H1 (cell line): ENCODE measurements at regions not wholly inside any gene's neighbourhood (a gene's known extent, or its start where the extent isn't known, plus 50 kb on each side); places are given as distances from the start of the nearest gene placed in this dataset.

Source experiments
- CREB1 ChIP-seq: IDR thresholded peaks from 2 replicates; pipeline ENCODE4 v1.6.1; 2012; ENCODE audit warnings: inconsistent platforms
- SIN3A ChIP-seq, 2 experiments: IDR thresholded peaks in 1 of 2; conservative IDR thresholded peaks in 1 of 2; 2 replicates each; pipeline ENCODE4 v1.6.1; 2011 to 2012; ENCODE audit warnings: low read length in 2 of 2, improper control_type of control experiment in 1 of 2, low read depth in 1 of 2, mild to moderate bottlenecking in 1 of 2
- TF ChIP-seq, protein P1 (sequence below): fragments of 300-600 bp; sonication (generic); IDR thresholded peaks from 2 replicates; pipeline ENCODE4 v1.7.1; 2012; ENCODE audit warnings: low read length, moderate library complexity, mild to moderate bottlenecking, inconsistent platforms; ENCODE audit not compliant: insufficient replicate concordance

DNA sequence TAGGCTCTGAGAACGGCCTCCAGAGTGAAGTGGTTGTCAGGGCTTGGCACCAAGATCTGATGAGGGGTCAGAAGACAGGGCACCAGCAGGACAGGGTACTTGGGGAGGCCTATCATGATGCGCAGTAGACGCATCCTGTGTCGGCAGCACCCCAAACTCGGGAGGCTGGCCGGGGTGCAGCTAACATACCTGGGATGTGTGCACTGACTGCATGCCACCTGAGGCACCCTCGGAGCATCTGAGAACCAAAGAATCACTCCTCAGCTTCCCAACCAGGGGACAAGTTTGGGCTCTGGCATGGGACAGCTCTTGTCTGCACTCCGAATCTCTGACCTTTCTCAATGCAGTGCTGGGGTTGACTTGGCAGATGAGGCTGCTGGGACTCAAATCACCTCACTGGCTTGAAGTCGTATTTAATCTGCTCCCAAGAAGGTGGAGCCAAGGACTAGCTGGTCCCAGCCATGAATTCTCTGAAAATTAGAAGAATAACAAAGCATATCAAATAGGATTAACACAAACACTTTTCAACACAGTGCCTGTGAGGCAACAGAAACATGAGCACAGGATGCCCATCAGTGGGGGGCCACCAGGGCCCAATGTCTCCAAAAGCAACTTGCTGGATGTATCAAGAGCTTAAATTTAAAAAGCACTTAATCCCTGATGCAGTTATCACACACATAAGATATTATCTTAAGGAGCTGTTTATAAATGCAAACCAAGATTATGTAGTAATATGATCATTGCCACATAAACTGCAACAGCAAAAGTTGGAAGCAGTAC lies 348.8 kb downstream of the PREX1 start (continued):
- TF ChIP-seq, protein P1, sequence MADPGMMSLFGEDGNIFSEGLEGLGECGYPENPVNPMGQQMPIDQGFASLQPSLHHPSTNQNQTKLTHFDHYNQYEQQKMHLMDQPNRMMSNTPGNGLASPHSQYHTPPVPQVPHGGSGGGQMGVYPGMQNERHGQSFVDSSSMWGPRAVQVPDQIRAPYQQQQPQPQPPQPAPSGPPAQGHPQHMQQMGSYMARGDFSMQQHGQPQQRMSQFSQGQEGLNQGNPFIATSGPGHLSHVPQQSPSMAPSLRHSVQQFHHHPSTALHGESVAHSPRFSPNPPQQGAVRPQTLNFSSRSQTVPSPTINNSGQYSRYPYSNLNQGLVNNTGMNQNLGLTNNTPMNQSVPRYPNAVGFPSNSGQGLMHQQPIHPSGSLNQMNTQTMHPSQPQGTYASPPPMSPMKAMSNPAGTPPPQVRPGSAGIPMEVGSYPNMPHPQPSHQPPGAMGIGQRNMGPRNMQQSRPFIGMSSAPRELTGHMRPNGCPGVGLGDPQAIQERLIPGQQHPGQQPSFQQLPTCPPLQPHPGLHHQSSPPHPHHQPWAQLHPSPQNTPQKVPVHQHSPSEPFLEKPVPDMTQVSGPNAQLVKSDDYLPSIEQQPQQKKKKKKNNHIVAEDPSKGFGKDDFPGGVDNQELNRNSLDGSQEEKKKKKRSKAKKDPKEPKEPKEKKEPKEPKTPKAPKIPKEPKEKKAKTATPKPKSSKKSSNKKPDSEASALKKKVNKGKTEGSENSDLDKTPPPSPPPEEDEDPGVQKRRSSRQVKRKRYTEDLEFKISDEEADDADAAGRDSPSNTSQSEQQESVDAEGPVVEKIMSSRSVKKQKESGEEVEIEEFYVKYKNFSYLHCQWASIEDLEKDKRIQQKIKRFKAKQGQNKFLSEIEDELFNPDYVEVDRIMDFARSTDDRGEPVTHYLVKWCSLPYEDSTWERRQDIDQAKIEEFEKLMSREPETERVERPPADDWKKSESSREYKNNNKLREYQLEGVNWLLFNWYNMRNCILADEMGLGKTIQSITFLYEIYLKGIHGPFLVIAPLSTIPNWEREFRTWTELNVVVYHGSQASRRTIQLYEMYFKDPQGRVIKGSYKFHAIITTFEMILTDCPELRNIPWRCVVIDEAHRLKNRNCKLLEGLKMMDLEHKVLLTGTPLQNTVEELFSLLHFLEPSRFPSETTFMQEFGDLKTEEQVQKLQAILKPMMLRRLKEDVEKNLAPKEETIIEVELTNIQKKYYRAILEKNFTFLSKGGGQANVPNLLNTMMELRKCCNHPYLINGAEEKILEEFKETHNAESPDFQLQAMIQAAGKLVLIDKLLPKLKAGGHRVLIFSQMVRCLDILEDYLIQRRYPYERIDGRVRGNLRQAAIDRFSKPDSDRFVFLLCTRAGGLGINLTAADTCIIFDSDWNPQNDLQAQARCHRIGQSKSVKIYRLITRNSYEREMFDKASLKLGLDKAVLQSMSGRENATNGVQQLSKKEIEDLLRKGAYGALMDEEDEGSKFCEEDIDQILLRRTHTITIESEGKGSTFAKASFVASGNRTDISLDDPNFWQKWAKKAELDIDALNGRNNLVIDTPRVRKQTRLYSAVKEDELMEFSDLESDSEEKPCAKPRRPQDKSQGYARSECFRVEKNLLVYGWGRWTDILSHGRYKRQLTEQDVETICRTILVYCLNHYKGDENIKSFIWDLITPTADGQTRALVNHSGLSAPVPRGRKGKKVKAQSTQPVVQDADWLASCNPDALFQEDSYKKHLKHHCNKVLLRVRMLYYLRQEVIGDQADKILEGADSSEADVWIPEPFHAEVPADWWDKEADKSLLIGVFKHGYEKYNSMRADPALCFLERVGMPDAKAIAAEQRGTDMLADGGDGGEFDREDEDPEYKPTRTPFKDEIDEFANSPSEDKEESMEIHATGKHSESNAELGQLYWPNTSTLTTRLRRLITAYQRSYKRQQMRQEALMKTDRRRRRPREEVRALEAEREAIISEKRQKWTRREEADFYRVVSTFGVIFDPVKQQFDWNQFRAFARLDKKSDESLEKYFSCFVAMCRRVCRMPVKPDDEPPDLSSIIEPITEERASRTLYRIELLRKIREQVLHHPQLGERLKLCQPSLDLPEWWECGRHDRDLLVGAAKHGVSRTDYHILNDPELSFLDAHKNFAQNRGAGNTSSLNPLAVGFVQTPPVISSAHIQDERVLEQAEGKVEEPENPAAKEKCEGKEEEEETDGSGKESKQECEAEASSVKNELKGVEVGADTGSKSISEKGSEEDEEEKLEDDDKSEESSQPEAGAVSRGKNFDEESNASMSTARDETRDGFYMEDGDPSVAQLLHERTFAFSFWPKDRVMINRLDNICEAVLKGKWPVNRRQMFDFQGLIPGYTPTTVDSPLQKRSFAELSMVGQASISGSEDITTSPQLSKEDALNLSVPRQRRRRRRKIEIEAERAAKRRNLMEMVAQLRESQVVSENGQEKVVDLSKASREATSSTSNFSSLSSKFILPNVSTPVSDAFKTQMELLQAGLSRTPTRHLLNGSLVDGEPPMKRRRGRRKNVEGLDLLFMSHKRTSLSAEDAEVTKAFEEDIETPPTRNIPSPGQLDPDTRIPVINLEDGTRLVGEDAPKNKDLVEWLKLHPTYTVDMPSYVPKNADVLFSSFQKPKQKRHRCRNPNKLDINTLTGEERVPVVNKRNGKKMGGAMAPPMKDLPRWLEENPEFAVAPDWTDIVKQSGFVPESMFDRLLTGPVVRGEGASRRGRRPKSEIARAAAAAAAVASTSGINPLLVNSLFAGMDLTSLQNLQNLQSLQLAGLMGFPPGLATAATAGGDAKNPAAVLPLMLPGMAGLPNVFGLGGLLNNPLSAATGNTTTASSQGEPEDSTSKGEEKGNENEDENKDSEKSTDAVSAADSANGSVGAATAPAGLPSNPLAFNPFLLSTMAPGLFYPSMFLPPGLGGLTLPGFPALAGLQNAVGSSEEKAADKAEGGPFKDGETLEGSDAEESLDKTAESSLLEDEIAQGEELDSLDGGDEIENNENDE = no peak
- no peak for TF ChIP-seq CREB1
- no peak for TF ChIP-seq SIN3A (conservative IDR thresholded peaks at IDR 0.05 in 1 of 2, IDR thresholded peaks at IDR 0.05 in 1 of 2; ENCODE audit: low read depth in 1 of 2, low read length in 2 of 2)
